ENCODE measurements at regions not wholly inside any gene's neighbourhood (a gene's known extent, or its start where the extent isn't known, plus 50 kb on each side); places are given as distances from the start of the nearest gene placed in this dataset.

DNA sequence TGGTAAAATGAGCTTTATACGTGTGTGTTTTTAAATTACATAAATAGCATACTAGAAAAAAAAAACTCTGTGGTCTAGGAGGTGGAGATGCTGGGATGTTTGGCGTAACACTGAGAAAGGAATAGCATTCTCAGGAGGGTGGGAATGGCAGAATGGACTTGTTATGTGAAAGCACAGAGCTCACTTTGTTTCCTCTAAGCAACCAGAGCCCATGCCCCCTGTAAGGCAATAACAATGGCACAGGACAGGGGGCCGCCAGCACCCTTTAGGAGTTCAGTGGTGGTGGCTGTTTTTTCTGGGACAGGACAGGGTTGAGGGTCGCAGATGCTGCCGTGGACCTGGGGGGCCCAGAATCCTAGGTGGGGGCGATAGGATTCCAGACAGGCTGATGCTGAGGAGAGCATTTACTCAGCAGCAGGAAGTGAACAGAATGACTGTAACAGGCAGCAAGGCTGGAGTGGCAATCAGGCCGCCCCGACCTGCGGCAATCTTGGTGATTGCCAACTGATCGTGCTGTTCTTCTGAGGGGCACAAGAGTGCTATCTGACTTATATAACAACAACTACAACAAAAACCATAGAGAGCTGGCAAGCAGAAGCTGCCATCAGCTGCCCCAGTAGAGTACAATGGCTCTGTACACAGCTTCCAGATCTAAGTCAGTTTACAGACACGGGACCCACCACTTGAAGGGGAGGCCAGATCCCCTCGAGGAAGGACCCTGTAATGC is 160.4 kb downstream of the UACA start:
- H3K4me2 ChIP-seq (ENCODE audit: low read length) = no peak overlapping the region
- no peaks in the 10 kb centered on the region for H3K79me2 ChIP-seq (replicated peaks; ENCODE audit: insufficient read depth, low read length)
- no peaks in the 10 kb centered on the region for H4K20me1 ChIP-seq (ENCODE audit: insufficient read depth)
- no peak overlapping the region for H3K27ac ChIP-seq (ENCODE audit: low read length)
- no peak overlapping the region for H3K4me3 ChIP-seq (ENCODE audit: low read length)
- no peaks in the 10 kb centered on the region for H3K27me3 ChIP-seq (ENCODE audit: insufficient read depth, low read depth, low read length)
- no peak overlapping the region for H2AFZ ChIP-seq (ENCODE audit: low read depth, low read length)
- no peaks in the 10 kb centered on the region for H3K36me3 ChIP-seq (ENCODE audit: insufficient read depth, low read length)
- no peak overlapping the region for H3K9ac ChIP-seq (ENCODE audit: low read length)
- TF ChIP-seq SMC3 (conservative IDR thresholded peaks at IDR 0.05; ENCODE audit: poor library complexity) (no peak), POLR2AphosphoS5 (IDR thresholded peaks at IDR 0.05) (no peak), RAD21 (conservative IDR thresholded peaks at IDR 0.05) (no peak), EZH2 (IDR thresholded peaks at IDR 0.05; ENCODE audit: borderline replicate concordance, insufficient read depth, low read length, poor library complexity, severe bottlenecking) (no peak), EP300 (conservative IDR thresholded peaks at IDR 0.05; ENCODE audit: poor library complexity, severe bottlenecking) (no peak), MXI1 (conservative IDR thresholded peaks at IDR 0.05; ENCODE audit: poor library complexity, severe bottlenecking) (no peak), TAF1 (IDR thresholded peaks at IDR 0.05; ENCODE audit: low read depth) (no peak)
- TF ChIP-seq, protein P1, sequence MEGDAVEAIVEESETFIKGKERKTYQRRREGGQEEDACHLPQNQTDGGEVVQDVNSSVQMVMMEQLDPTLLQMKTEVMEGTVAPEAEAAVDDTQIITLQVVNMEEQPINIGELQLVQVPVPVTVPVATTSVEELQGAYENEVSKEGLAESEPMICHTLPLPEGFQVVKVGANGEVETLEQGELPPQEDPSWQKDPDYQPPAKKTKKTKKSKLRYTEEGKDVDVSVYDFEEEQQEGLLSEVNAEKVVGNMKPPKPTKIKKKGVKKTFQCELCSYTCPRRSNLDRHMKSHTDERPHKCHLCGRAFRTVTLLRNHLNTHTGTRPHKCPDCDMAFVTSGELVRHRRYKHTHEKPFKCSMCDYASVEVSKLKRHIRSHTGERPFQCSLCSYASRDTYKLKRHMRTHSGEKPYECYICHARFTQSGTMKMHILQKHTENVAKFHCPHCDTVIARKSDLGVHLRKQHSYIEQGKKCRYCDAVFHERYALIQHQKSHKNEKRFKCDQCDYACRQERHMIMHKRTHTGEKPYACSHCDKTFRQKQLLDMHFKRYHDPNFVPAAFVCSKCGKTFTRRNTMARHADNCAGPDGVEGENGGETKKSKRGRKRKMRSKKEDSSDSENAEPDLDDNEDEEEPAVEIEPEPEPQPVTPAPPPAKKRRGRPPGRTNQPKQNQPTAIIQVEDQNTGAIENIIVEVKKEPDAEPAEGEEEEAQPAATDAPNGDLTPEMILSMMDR (IDR thresholded peaks at IDR 0.05; ENCODE audit: poor library complexity, severe bottlenecking) = no peak
- TF ChIP-seq, protein P2, sequence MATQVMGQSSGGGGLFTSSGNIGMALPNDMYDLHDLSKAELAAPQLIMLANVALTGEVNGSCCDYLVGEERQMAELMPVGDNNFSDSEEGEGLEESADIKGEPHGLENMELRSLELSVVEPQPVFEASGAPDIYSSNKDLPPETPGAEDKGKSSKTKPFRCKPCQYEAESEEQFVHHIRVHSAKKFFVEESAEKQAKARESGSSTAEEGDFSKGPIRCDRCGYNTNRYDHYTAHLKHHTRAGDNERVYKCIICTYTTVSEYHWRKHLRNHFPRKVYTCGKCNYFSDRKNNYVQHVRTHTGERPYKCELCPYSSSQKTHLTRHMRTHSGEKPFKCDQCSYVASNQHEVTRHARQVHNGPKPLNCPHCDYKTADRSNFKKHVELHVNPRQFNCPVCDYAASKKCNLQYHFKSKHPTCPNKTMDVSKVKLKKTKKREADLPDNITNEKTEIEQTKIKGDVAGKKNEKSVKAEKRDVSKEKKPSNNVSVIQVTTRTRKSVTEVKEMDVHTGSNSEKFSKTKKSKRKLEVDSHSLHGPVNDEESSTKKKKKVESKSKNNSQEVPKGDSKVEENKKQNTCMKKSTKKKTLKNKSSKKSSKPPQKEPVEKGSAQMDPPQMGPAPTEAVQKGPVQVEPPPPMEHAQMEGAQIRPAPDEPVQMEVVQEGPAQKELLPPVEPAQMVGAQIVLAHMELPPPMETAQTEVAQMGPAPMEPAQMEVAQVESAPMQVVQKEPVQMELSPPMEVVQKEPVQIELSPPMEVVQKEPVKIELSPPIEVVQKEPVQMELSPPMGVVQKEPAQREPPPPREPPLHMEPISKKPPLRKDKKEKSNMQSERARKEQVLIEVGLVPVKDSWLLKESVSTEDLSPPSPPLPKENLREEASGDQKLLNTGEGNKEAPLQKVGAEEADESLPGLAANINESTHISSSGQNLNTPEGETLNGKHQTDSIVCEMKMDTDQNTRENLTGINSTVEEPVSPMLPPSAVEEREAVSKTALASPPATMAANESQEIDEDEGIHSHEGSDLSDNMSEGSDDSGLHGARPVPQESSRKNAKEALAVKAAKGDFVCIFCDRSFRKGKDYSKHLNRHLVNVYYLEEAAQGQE (IDR thresholded peaks at IDR 0.05; ENCODE audit: borderline replicate concordance) = no peak
- H3K9me3 ChIP-seq (ENCODE audit: low read length) = peaks cover 3% of the 10 kb centered on the region
- no peaks in the 10 kb centered on the region for H3K9me2 ChIP-seq (ENCODE audit: insufficient read depth, low read length)
- H3F3A ChIP-seq (ENCODE audit: insufficient read depth, low read length, poor library complexity, severe bottlenecking) = no peaks in the 10 kb centered on the region

DNA sequence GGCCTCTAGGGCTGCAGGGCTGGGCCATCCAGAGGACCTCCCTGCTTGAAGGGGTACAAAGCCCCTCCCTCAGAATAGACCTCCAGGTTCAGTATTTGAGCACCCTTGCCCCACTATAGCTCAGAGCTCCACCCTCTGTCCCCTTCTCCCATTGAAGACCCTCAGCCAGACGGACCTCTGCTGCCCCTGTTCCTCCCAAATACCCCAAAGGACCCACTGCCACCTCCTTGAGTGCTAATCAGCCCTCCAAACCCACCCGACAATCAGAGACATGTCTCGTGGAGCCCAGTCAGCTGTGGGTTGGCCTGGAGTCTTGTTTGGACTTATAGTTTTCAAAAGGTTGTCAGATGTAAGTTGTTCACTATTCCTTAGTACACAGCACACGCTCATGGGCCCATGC is 161.1 kb downstream of the UACA start:
- H3K4me3 ChIP-seq (ENCODE audit: low read length) = no peak overlapping the region
- no peaks in the 10 kb centered on the region for H3K9me2 ChIP-seq (ENCODE audit: insufficient read depth, low read length)
- H4K20me1 ChIP-seq (ENCODE audit: insufficient read depth) = no peaks in the 10 kb centered on the region
- TF ChIP-seq EP300 (conservative IDR thresholded peaks at IDR 0.05; ENCODE audit: poor library complexity, severe bottlenecking) = no peak
- no peak for TF ChIP-seq MXI1 (conservative IDR thresholded peaks at IDR 0.05; ENCODE audit: poor library complexity, severe bottlenecking)
- no peak for TF ChIP-seq TAF1 (IDR thresholded peaks at IDR 0.05; ENCODE audit: low read depth)
- TF ChIP-seq POLR2AphosphoS5 (IDR thresholded peaks at IDR 0.05) = no peak
- no peak for TF ChIP-seq SMC3 (conservative IDR thresholded peaks at IDR 0.05; ENCODE audit: poor library complexity)
- TF ChIP-seq EZH2 (IDR thresholded peaks at IDR 0.05; ENCODE audit: borderline replicate concordance, insufficient read depth, low read length, poor library complexity, severe bottlenecking) = no peak
- TF ChIP-seq, protein P1 (IDR thresholded peaks at IDR 0.05; ENCODE audit: poor library complexity, severe bottlenecking) = no peak
- TF ChIP-seq, protein P2 (IDR thresholded peaks at IDR 0.05; ENCODE audit: borderline replicate concordance) = no peak
- TF ChIP-seq RAD21 (conservative IDR thresholded peaks at IDR 0.05) = no peak
- peaks cover 3% of the 10 kb centered on the region for H3K9me3 ChIP-seq (ENCODE audit: low read length)
- no peaks in the 10 kb centered on the region for H3F3A ChIP-seq (ENCODE audit: insufficient read depth, low read length, poor library complexity, severe bottlenecking)
- no peak overlapping the region for H3K27ac ChIP-seq (ENCODE audit: low read length)
- no peak overlapping the region for H2AFZ ChIP-seq (ENCODE audit: low read depth, low read length)
- H3K9ac ChIP-seq (ENCODE audit: low read length) = no peak overlapping the region
- no peak overlapping the region for H3K4me2 ChIP-seq (ENCODE audit: low read length)
- no peaks in the 10 kb centered on the region for H3K27me3 ChIP-seq (ENCODE audit: insufficient read depth, low read depth, low read length)
- no peaks in the 10 kb centered on the region for H3K79me2 ChIP-seq (replicated peaks; ENCODE audit: insufficient read depth, low read length)
- H3K36me3 ChIP-seq (ENCODE audit: insufficient read depth, low read length) = no peaks in the 10 kb centered on the region

Data from neural cell (in vitro differentiated cells).